CD1c-positive myeloid dendritic cell (primary cell): ENCODE measurements at regions not wholly inside any gene's neighbourhood (a gene's known extent, or its start where the extent isn't known, plus 50 kb on each side); places are given as distances from the start of the nearest gene placed in this dataset.

Experiments used
- DNase-seq: peaks from one replicate; pipeline ENCODE4 v3.0.0-alpha.2; 2016; ENCODE audit errors: extremely low spot score

DNA sequence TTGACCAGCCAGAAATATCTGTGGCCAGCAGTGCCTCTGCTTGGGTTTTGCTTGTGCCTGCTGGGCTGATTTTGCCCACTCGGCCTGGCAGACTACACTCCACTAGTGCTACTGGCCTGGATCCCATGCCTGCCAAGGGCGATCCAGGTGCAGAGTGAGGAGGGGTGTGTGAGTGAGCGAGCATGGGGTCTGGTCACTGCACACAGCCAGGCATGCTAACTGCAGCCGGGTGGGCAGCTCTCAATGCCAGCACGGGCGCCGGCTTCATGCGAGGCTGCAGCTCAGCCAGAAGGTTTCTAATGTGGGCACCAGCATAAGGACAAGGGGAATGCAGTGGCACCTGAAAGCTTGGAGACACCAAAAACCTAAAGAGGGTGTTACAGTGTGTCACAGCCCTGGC is 1161.4 kb downstream of the FSTL5 start:
- DNase-seq: no peak

DNA sequence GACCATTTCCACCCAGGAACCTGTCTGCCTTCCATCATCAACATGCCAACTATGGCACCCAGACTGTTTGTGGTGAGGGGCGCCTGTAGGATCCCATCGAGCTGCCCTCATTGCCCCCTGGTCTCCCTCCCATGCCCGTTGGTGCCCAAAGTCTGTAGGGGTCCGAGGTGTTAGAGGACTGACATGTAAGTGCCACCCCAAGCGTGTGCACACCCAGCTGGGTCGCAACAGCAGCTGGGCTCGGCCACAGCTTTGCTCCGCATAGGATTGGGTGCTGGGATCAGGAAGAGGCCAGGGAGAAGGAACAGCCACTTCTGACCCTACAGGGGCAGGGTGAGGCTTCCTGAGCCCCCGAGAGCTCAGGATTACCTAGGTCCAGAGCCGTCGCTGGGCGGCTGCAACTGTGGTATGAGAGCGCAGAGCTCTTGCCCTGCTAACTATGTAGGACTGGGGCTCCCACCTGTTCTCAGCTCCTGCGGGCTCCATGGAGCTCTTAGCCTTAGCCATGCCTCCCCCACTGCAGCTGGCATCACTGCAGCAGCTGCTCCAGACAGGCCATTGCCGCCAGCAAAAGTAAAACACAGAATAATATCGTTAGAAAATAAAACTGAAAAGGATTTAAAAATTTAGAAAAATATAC is 1160.3 kb downstream of the FSTL5 start:
- no peak for DNase-seq

DNA sequence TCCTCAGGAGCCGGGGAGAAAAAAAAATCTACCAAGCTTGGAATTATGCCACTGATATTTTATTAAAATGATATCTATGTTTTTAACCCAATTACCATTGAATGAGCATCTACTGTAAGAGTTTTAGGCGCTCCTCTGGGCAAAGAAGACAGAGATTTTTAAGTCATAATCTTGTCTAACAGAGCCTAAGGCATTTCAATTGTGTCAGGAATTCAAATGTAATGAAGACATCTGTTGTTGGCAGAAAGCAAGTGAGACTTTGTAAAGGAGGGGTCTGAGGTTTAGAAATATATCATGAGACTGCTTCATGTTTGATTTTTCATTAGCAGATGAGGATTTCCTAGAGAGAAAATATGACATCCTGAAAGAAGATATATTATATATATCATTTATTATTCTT is 1158.1 kb downstream of the FSTL5 start:
- DNase-seq: no peak

DNA sequence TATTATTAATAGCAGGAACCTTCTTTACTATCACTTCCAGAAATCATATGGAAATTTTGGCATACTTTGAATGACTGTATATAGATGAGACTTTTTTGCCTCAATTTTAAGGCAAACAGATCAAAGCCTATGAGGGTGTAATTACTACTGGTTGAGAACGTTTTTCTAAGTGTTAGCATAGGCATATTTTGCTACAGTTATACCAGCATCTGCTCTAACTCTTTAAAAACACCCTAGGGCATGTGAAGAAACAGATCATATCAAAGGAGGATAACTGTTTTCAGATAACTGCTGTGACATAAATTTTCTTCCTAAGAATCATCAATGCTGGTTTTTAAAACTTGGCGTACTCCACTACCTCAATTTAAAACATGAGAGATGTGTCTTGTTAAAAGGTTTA is 1155.3 kb downstream of the FSTL5 start:
- DNase-seq: no peak

DNA sequence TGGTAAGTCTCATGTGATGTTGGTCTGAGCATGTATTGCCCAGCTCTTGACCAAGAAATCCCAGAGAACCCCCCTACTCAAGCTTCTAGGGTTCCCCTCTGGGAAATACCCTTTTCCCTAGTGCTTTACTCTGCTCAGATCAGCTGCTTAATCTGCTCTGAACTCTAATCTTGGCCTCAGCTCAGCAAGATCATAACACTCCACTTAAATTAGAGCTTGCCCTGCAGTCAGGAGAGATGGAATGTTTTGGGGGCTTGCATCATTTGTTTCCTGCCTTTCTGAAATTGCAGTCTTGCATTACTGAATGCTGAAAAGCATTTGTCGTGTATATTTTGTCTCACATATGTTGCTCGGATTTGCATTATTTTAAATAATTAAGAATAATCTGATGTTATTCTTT is 1153.6 kb downstream of the FSTL5 start:
- no peak for DNase-seq
